GM12892 (cell line): ENCODE measurements at regions not wholly inside any gene's neighbourhood (a gene's known extent, or its start where the extent isn't known, plus 50 kb on each side); places are given as distances from the start of the nearest gene placed in this dataset.
A peak's percentile ranks its signal among the peaks of the same experiment; 100 is the strongest.

Experiments used
- DNase-seq: peaks from one replicate; pipeline ENCODE4 v3.0.0; 2011; ENCODE audit not compliant: insufficient read length
- FAIRE-seq: peaks from 2 replicates; lab custom pipeline; 2011; peaks lifted over from hg19 to GRCh38; lab: Jason Lieb, UNC
- POLR2A ChIP-seq: IDR thresholded peaks from 2 replicates; pipeline ENCODE4 v1.6.1; 2011; ENCODE audit warnings: low read depth, low read length, control low read depth
- POLR2AphosphoS5 ChIP-seq: IDR thresholded peaks from 2 replicates; pipeline ENCODE4 v1.6.1; 2011; ENCODE audit warnings: low read depth, low read length, control low read depth
- TAF1 ChIP-seq: IDR thresholded peaks from 2 replicates; pipeline ENCODE4 v1.6.1; 2011; ENCODE audit warnings: low read depth, mild to moderate bottlenecking, control low read depth, low read length, borderline replicate concordance

GRCh38 chr19:30653646-30654386 is 281.6 kb downstream of the ZNF536 start:
- no peak for TF ChIP-seq POLR2AphosphoS5
- no peak for TF ChIP-seq POLR2A
- TF ChIP-seq TAF1, result no peak
- DNase-seq (no peak), FAIRE-seq (no peak)

GRCh38 chr19:30652751-30653150 is 280.6 kb downstream of the ZNF536 start:
- TF ChIP-seq TAF1, result no peak
- no peak for TF ChIP-seq POLR2A
- no peak for TF ChIP-seq POLR2AphosphoS5
- no peak for DNase-seq
- FAIRE-seq, result no peak

- no peak for FAIRE-seq
Observed at GRCh38 chr19:30651691-30652090, 279.5 kb downstream of the ZNF536 start.

GRCh38 chr19:30651066-30651465 is 278.9 kb downstream of the ZNF536 start:
- DNase-seq, result no peak
- TF ChIP-seq TAF1, result no peak
- TF ChIP-seq POLR2A, result no peak
- no peak for TF ChIP-seq POLR2AphosphoS5

More at GRCh38 chr19:30651691-30652090, 279.5 kb downstream of the ZNF536 start:
- DNase-seq, result no peak
- TF ChIP-seq TAF1 (no peak), POLR2AphosphoS5 (no peak), POLR2A (no peak)

GRCh38 chr19:30649934-30650614 is 277.9 kb downstream of the ZNF536 start:
- no peak for TF ChIP-seq TAF1
- no peak for TF ChIP-seq POLR2AphosphoS5
- no peak for TF ChIP-seq POLR2A

More at GRCh38 chr19:30651066-30651465, 278.9 kb downstream of the ZNF536 start:
- FAIRE-seq, result no peak

GRCh38 chr19:30648866-30649862 is 277.0 kb downstream of the ZNF536 start:
- FAIRE-seq (no peak), DNase-seq (no peak)
- TF ChIP-seq TAF1 (no peak), POLR2A (no peak), POLR2AphosphoS5 (no peak)

More at GRCh38 chr19:30649934-30650614, 277.9 kb downstream of the ZNF536 start:
- FAIRE-seq (peak; percentile 65), DNase-seq (no peak)

GRCh38 chr19:30647891-30648720 is 275.9 kb downstream of the ZNF536 start:
- DNase-seq (no peak), FAIRE-seq (no peak)
- TF ChIP-seq POLR2AphosphoS5, result no peak
- TF ChIP-seq POLR2A, result no peak
- TF ChIP-seq TAF1, result no peak

GRCh38 chr19:30646806-30647205 is 274.6 kb downstream of the ZNF536 start:
- no peak for FAIRE-seq
- no peak for DNase-seq

GRCh38 chr19:30645946-30646577 is 273.9 kb downstream of the ZNF536 start:
- DNase-seq (no peak), FAIRE-seq (no peak)
- TF ChIP-seq POLR2AphosphoS5 (no peak), POLR2A (no peak), TAF1 (no peak)

More at GRCh38 chr19:30646806-30647205, 274.6 kb downstream of the ZNF536 start:
- TF ChIP-seq POLR2AphosphoS5 (no peak), POLR2A (no peak), TAF1 (no peak)

- TF ChIP-seq TAF1 (no peak), POLR2AphosphoS5 (no peak), POLR2A (no peak)
- FAIRE-seq (no peak), DNase-seq (no peak)
Observed at GRCh38 chr19:30640252-30640965, 268.2 kb downstream of the ZNF536 start.
